SU-DHL-6 (cell line): ENCODE measurements at regions not wholly inside any gene's neighbourhood (a gene's known extent, or its start where the extent isn't known, plus 50 kb on each side); places are given as distances from the start of the nearest gene placed in this dataset.

Source experiments
- H2AFZ ChIP-seq: fragments of 200-600 bp; sonication (generic); 2 replicates; pipeline ENCODE4 v1.6.1; 2014; ENCODE audit warnings: low read depth, mild to moderate bottlenecking, moderate library complexity, mixed read lengths, antibody characterized with exemption, low read length; ENCODE audit not compliant: severe bottlenecking
- H3F3A ChIP-seq: fragments of 200-600 bp; shearing (Covaris generic); 2 replicates; pipeline ENCODE4 v1.6.0; 2016; ENCODE audit warnings: antibody characterized with exemption, mild to moderate bottlenecking; ENCODE audit not compliant: insufficient read depth
- H3K27ac ChIP-seq: fragments of 200-600 bp; sonication (generic); 2 replicates; pipeline ENCODE4 v1.5.1; 2016; ENCODE audit warnings: low read depth, mild to moderate bottlenecking, low read length, moderate library complexity, mixed read lengths
- H3K27me3 ChIP-seq: fragments of 200-600 bp; sonication (generic), shearing (Covaris generic); 2 replicates; pipeline ENCODE4 v1.6.0; 2014; ENCODE audit warnings: mild to moderate bottlenecking, low read length
- H3K36me3 ChIP-seq: fragments of 200-600 bp; sonication (generic); 2 replicates; pipeline ENCODE4 v1.6.1; 2014; ENCODE audit warnings: mild to moderate bottlenecking, low read length, mixed read lengths
- H3K4me2 ChIP-seq: fragments of 300-600, 200-600 bp; shearing (Covaris generic), sonication (generic); 2 replicates; pipeline ENCODE4 v1.6.0; 2014; ENCODE audit warnings: low read length, low read depth, mild to moderate bottlenecking; ENCODE audit not compliant: poor library complexity, severe bottlenecking
- H3K4me3 ChIP-seq: fragments of 200-600 bp; sonication (generic); 2 replicates; pipeline ENCODE4 v1.5.1; 2014; ENCODE audit warnings: antibody characterized with exemption, low read length, mild to moderate bottlenecking, mixed read lengths; ENCODE audit not compliant: insufficient read depth, poor library complexity, severe bottlenecking
- H3K79me2 ChIP-seq: fragments of 200-600 bp; sonication (generic); 2 replicates; pipeline ENCODE4 v1.6.1; 2014; ENCODE audit warnings: mild to moderate bottlenecking, low read length, moderate library complexity; ENCODE audit not compliant: insufficient read depth
- H3K9ac ChIP-seq: fragments of 200-600 bp; sonication (generic); 2 replicates; pipeline ENCODE4 v1.7.0; 2014; ENCODE audit warnings: mild to moderate bottlenecking, low read length
- H3K9me2 ChIP-seq: fragments of 200-600 bp; sonication (generic); replicated peaks from 2 replicates; pipeline ENCODE4 v1.6.1; 2014; ENCODE audit warnings: low read length; ENCODE audit not compliant: insufficient read depth
- H3K9me3 ChIP-seq: fragments of 200-600 bp; sonication (generic); 2 replicates; pipeline ENCODE4 v1.6.1; 2014; ENCODE audit warnings: low read length, mixed read lengths; ENCODE audit not compliant: insufficient read depth
- H4K20me1 ChIP-seq: fragments of 200-600 bp; sonication (generic); 2 replicates; pipeline ENCODE4 v1.6.1; 2014; ENCODE audit warnings: low read depth, mild to moderate bottlenecking, antibody characterized with exemption, low read length, moderate library complexity, mixed read lengths
- CTCF ChIP-seq: fragments of 200-600 bp; sonication (generic); IDR thresholded peaks from one replicate; pipeline ENCODE4 v1.5.1; 2017; ENCODE audit warnings: antibody characterized with exemption, mild to moderate bottlenecking, low read length, moderate library complexity; ENCODE audit not compliant: insufficient read depth, poor library complexity, severe bottlenecking
- EZH2phosphoT487 ChIP-seq: fragments of 200-600 bp; sonication (generic), shearing (Covaris generic); conservative IDR thresholded peaks from 2 replicates; pipeline ENCODE4 v1.6.1; 2018; ENCODE audit warnings: mild to moderate bottlenecking, antibody characterized with exemption, low read length, moderate library complexity, mixed read lengths

- no peak for TF ChIP-seq CTCF
- TF ChIP-seq EZH2phosphoT487: no peak
- Histone ChIP-seq H3K79me2 (no peaks in the 10 kb centered on the region), H2AFZ (no peak overlapping the region), H3K9me2 (no peaks in the 10 kb centered on the region), H3K4me2 (no peak overlapping the region), H3K9me3 (no peaks in the 10 kb centered on the region), H3F3A (no peaks in the 10 kb centered on the region; the same call in 1 of the 2 replicates), H3K36me3 (no peaks in the 10 kb centered on the region), H4K20me1 (no peaks in the 10 kb centered on the region), H3K27ac (no peak overlapping the region), H3K4me3 (no peak overlapping the region), H3K27me3 (no peaks in the 10 kb centered on the region; the same call in 1 of the 2 replicates), H3K9ac (no peak overlapping the region)
These were observed 577.2 kb upstream of the MAP3K7 start for GRCh38 chr6:91164105-91164504.

GRCh38 chr6:91161246-91161645 is 574.4 kb upstream of the MAP3K7 start:
- no peak overlapping the region for H3K9ac ChIP-seq
- H3K79me2 ChIP-seq: no peaks in the 10 kb centered on the region
- H3K36me3 ChIP-seq: no peaks in the 10 kb centered on the region
- no peaks in the 10 kb centered on the region; the same call in 1 of the 2 replicates for H3K27me3 ChIP-seq
- H3K4me2 ChIP-seq: no peak overlapping the region
- H2AFZ ChIP-seq: no peak overlapping the region
- H3K4me3 ChIP-seq: no peak overlapping the region
- H3K27ac ChIP-seq: no peak overlapping the region
- no peaks in the 10 kb centered on the region; the same call in 1 of the 2 replicates for H3F3A ChIP-seq
- no peaks in the 10 kb centered on the region for H3K9me2 ChIP-seq
- H3K9me3 ChIP-seq: no peaks in the 10 kb centered on the region
- no peak for TF ChIP-seq CTCF
- TF ChIP-seq EZH2phosphoT487: no peak
- H4K20me1 ChIP-seq: no peaks in the 10 kb centered on the region

- Histone ChIP-seq H3K4me2 (no peak overlapping the region), H2AFZ (no peak overlapping the region), H3K27ac (no peak overlapping the region), H3K9ac (no peak overlapping the region), H3K79me2 (no peaks in the 10 kb centered on the region), H3K9me2 (no peaks in the 10 kb centered on the region), H3K27me3 (no peaks in the 10 kb centered on the region), H3K4me3 (no peak overlapping the region), H3K36me3 (no peaks in the 10 kb centered on the region), H3K9me3 (no peaks in the 10 kb centered on the region), H4K20me1 (no peaks in the 10 kb centered on the region), H3F3A (no peaks in the 10 kb centered on the region)
- TF ChIP-seq EZH2phosphoT487 (no peak), CTCF (no peak)
These were observed 568.4 kb upstream of the MAP3K7 start for GRCh38 chr6:91155129-91155785.
